Gastroesophageal sphincter (tissue), 4 donors: ENCODE measurements at regions not wholly inside any gene's neighbourhood (a gene's known extent, or its start where the extent isn't known, plus 50 kb on each side); places are given as distances from the start of the nearest gene placed in this dataset.
"Not testable (repeated sequence)": the region's sequence is repeated elsewhere in the genome, so short reads cannot be mapped to it uniquely, and the experiment has no call there.

Experiments
- ATAC-seq: fragments of 150-250 bp; one replicate; pipeline ENCODE4 v1.9.1; 2016; ENCODE audit warnings: mild to moderate bottlenecking, moderate library complexity
- H3K27ac ChIP-seq, 4 donors: fragments of 200-600 bp; sonication (generic) in 3 of 4; 1 replicate in 3 of 4; 2 replicates in 1 of 4; pipeline ENCODE4 v1.5.1; 2016 to 2019
- H3K27me3 ChIP-seq: fragments of 200-600 bp; sonication (generic); one replicate; pipeline ENCODE4 v1.5.1; 2019
- H3K36me3 ChIP-seq, 2 donors: fragments of 200-600 bp; sonication (generic); one replicate each; pipeline ENCODE4 v1.5.1; 2019; ENCODE audit warnings: control low read depth in 1 of 2
- H3K4me1 ChIP-seq, 3 donors: fragments of 200-600 bp; sonication (generic); 1 replicate in 2 of 3; 2 replicates in 1 of 3; pipeline ENCODE4 v1.5.1; 2016 to 2019; ENCODE audit warnings: control low read depth in 2 of 3
- H3K4me3 ChIP-seq, 2 donors: fragments of 200-600 bp; sonication (generic); one replicate each; pipeline ENCODE4 v1.5.1; 2019; ENCODE audit warnings: mild to moderate bottlenecking in 1 of 2, moderate library complexity in 1 of 2
- H3K9me3 ChIP-seq, 3 donors: fragments of 200-600 bp; sonication (generic); one replicate each; pipeline ENCODE4 v1.5.1; 2017 to 2019; ENCODE audit warnings: control low read depth in 2 of 3
- EP300 ChIP-seq: sonication (generic); formaldehyde crosslinking; IDR thresholded peaks from one replicate; pipeline ENCODE4 v1.6.1; 2017; ENCODE audit warnings: antibody characterized with exemption, mild to moderate bottlenecking
- POLR2A ChIP-seq, 2 donors: fragments of 450-650 bp; IDR thresholded peaks; one replicate each; pipeline ENCODE4 v1.6.1; 2017; ENCODE audit warnings: antibody characterized with exemption in 2 of 2, mild to moderate bottlenecking in 2 of 2, moderate library complexity in 1 of 2
- POLR2AphosphoS5 ChIP-seq: sonication (generic); formaldehyde crosslinking; IDR thresholded peaks from one replicate; pipeline ENCODE4 v1.6.1; 2017; ENCODE audit warnings: antibody characterized with exemption
- WGBS, 2 donors: methylation state at CpG; one replicate each; pipeline ENCODE4 v1.1.5; 2018; ENCODE audit warnings: low coverage in 1 of 2; 5-methylcytosine and 5-hydroxymethylcytosine counted together
- TF ChIP-seq, protein P1 (sequence below), 4 experiments: fragments of 200-600 bp in 2 of 4; fragments of 450-650 bp in 2 of 4; sonication (generic) in 1 of 4; IDR thresholded peaks; one replicate each; pipeline ENCODE4 v1.5.1; 2017 to 2019; ENCODE audit warnings: antibody characterized with exemption in 4 of 4, mild to moderate bottlenecking in 2 of 4, moderate library complexity in 2 of 4

- peak overlapping the region; percentile 40 to 66 for H3K4me3 ChIP-seq
- no peak for TF ChIP-seq EP300
- no peak for TF ChIP-seq POLR2AphosphoS5
- TF ChIP-seq, protein P1, sequence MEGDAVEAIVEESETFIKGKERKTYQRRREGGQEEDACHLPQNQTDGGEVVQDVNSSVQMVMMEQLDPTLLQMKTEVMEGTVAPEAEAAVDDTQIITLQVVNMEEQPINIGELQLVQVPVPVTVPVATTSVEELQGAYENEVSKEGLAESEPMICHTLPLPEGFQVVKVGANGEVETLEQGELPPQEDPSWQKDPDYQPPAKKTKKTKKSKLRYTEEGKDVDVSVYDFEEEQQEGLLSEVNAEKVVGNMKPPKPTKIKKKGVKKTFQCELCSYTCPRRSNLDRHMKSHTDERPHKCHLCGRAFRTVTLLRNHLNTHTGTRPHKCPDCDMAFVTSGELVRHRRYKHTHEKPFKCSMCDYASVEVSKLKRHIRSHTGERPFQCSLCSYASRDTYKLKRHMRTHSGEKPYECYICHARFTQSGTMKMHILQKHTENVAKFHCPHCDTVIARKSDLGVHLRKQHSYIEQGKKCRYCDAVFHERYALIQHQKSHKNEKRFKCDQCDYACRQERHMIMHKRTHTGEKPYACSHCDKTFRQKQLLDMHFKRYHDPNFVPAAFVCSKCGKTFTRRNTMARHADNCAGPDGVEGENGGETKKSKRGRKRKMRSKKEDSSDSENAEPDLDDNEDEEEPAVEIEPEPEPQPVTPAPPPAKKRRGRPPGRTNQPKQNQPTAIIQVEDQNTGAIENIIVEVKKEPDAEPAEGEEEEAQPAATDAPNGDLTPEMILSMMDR (IDR thresholded peaks at IDR 0.05) = no peak
- TF ChIP-seq POLR2A (IDR thresholded peaks at IDR 0.05) = no peak
- H3K27me3 ChIP-seq = no peaks in the 10 kb centered on the region
- WGBS, 2 donors = 11 to 33% methylated on average over 10 to 11 of the region's 44 CpGs
- no peaks in the 10 kb centered on the region for H3K36me3 ChIP-seq
- H3K4me1 ChIP-seq = peaks cover 0 to 17% (median 0%) of the 10 kb centered on the region in 3 donors
- H3K9me3 ChIP-seq = no peaks in the 10 kb centered on the region
- peak overlapping the region in 2 of 4 donors; percentile 70 to 78 for H3K27ac ChIP-seq
- ATAC-seq = peak; percentile 96
Observed at GRCh38 chr7:63900394-63901203, 98.0 kb upstream of the ZNF722 start.

DNA sequence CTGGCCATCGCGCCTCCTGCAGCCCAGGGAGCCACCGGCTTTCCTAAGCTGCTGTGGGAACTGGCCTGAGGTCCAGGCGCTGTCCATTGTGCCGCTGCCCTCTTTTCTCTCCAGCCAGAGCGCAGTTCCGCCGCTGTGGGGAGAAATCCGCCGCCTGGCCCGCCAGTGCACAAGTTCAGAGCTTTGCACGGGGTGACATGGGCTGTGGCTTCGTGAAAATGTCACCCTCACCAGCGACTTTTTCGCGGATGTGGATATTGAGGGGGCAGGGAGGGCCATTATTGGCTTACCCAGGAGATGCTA, 97.5 kb upstream of the ZNF722 start:
- H3K4me3 ChIP-seq = peak overlapping the region; percentile 40 to 66
- H3K27ac ChIP-seq = peak overlapping the region in 2 of 4 donors; percentile 70 to 78
- not testable (repeated sequence) for H3K36me3 ChIP-seq, H3K9me3 ChIP-seq, H3K27me3 ChIP-seq
- WGBS, 2 donors = 20% methylated on average over 1 of the region's 16 CpGs; no CpG with 5 or more reads in 1 of the 2 donors
- peaks cover 0 to 17% (median 0%) of the 10 kb centered on the region in 3 donors for H3K4me1 ChIP-seq
- ATAC-seq = peak; percentile 11

DNA sequence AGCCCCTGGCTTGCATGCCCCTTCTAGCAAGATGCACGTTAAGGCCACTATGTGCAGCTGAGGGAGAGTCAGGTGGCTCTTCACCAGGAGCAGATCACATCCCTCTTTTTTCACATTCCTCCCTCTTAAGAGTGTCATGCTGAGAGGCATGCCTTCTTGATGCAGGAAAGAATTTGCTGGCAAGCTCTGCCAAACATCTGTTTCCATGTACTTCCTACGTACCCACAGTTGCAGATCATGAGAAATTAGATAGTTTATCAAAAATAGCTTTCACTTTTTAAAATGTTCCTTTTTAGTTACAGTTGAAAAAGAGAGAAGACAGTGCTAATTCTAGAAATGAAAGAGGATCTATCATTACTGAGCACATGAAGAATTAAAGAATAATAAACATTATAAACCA, 79.7 kb upstream of the ZNF722 start:
- TF ChIP-seq EP300 (no peak), POLR2A (IDR thresholded peaks at IDR 0.05) (no peak), POLR2AphosphoS5 (no peak)
- TF ChIP-seq, protein P1 (IDR thresholded peaks at IDR 0.05) = no peak
- no peak overlapping the region for H3K4me3 ChIP-seq
- H3K9me3 ChIP-seq = no peaks in the 10 kb centered on the region
- WGBS, 2 donors = 31 to 34% methylated on average over 2 of the region's 2 CpGs
- no peak for ATAC-seq
- H3K27me3 ChIP-seq = no peaks in the 10 kb centered on the region
- no peaks in the 10 kb centered on the region for H3K36me3 ChIP-seq
- H3K4me1 ChIP-seq = no peaks in the 10 kb centered on the region
- H3K27ac ChIP-seq = no peak overlapping the region

DNA sequence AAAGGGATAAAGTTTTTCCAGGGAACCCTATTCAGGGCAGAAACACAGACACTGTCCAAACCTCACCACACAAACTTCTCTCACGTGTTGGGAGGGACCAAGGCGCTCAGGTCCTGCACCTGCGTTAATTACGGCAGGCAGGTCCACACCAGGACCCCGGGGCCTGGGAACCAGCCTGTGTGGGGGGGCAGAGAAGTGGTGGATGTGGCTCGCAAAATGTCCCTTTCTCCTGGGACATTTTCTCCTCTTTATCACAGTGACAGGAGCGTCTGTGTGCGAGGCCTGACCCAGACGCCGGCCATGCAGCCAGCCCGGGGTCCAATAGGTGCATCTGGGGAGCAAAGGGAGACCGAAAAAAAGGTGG, 73.4 kb upstream of the ZNF722 start:
- peak overlapping the region; percentile 66 to 76 for H3K4me3 ChIP-seq
- WGBS, 2 donors = 12 to 18% methylated on average over 5 to 10 of the region's 12 CpGs
- ATAC-seq = no peak
- H3K27me3 ChIP-seq = no peaks in the 10 kb centered on the region
- no peaks in the 10 kb centered on the region for H3K36me3 ChIP-seq
- no peaks in the 10 kb centered on the region for H3K9me3 ChIP-seq
- H3K4me1 ChIP-seq = peaks cover 0 to 18% (median 0%) of the 10 kb centered on the region in 3 donors
- peak overlapping the region in 3 of 4 donors; percentile 0 to 91 (median 89) for H3K27ac ChIP-seq
- TF ChIP-seq POLR2A (IDR thresholded peaks at IDR 0.05) = no peak
- TF ChIP-seq, protein P1 (IDR thresholded peaks at IDR 0.05) = no peak

DNA sequence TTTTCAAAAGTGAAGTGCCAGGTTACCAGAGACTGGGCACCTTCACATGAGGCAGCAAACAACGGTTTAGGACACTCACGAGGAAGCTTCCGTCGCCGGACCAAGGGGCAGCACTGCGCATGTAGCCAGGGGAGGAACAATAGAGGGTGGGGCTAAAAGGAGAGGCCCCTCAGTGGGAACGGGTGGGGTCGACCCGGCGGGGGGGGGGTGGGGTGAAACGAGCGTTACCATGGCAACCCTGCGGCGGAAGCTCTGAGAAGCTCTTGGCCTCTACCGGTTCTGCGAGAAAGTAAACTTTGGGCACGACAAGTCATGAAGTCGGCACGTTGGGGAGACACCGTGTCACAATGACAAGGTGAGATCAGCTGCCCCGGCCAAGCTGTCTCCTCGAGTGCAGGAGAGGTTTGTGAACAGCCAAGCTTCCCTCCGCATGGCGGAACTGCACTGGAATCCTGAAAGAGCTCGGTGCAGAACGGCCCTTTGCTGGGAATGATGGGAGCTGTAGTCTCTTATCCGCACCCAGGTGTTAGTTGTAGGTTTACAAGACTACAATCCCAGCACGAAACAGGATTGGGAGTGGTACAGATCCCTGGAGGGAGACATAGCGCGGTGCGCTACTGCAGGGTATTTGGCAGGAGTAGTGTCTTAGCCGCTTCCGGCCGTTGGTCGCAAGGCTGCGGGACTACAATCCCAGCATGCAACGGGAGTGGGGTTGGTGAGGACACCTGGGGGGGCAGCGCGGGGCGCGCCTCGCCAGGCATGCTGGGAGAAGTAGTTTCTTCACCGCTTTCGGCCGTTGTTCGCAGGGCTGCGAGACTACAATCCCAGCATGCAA, 72.8 kb upstream of the ZNF722 start:
- H3K9me3 ChIP-seq = peaks cover 0 to under 1% (median 0%) of the 10 kb centered on the region in 3 donors
- peak overlapping the region; percentile 66 to 76 for H3K4me3 ChIP-seq
- H3K36me3 ChIP-seq = no peaks in the 10 kb centered on the region
- 12 to 28% methylated on average over 18 to 22 of the region's 47 CpGs for WGBS, 2 donors
- peak overlapping the region; percentile 60 to 91 (median 78) for H3K27ac ChIP-seq
- peaks cover 5% of the 10 kb centered on the region for H3K27me3 ChIP-seq
- peak; percentile 92 for ATAC-seq
- peaks cover 0 to 18% (median 0%) of the 10 kb centered on the region in 3 donors for H3K4me1 ChIP-seq
- TF ChIP-seq, protein P1 (IDR thresholded peaks at IDR 0.05) = no peak
- peak; percentile 32 for TF ChIP-seq POLR2AphosphoS5
